ENCODE measurements at regions not wholly inside any gene's neighbourhood (a gene's known extent, or its start where the extent isn't known, plus 50 kb on each side); places are given as distances from the start of the nearest gene placed in this dataset.
"Not testable (repeated sequence)": the region's sequence is repeated elsewhere in the genome, so short reads cannot be mapped to it uniquely, and the experiment has no call there.

DNA sequence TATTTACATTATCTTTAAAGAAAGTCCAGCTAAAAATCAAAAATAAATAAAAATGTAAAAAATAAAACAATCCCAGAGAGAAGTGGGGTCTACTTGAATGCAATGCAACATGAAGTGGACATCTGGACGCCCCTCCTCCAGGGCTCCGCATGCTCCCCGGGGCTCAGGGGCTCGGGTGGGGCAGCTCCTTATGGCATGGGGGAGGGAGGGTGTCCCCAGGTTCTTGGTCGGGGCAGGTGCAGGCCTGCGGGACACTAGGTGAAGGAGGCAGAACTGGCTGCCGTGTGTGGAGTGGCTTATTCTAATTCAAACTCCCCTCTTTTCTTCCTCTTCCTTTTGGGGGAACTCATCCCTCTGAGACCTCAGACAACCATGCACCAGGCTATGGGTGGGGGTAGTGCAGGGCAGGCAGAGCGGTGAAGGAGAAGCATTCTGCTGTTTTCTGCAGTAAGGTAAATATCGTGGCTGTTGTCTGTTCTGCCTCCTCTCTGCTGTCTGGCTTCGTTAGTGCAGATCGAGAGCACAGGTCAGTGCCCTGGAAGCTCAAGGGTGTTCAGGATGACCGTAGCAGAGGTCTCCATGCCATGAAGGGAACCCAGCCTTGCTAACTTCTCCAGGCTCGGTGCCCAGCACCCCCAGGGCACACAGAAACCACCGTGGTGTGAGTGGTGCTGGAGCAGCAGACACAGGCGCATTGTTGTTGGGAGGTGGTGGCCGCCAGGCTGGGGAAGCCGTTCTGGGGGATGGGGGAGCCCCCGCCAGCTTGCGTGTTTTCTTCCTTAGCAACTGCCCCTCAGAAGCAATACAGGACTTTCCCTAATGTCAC lies 82.6 kb downstream of the TTLL2 start:
- DNase-seq (ENCODE audit: low read depth in 2 of 3, low spot score in 2 of 3): no peak

DNA sequence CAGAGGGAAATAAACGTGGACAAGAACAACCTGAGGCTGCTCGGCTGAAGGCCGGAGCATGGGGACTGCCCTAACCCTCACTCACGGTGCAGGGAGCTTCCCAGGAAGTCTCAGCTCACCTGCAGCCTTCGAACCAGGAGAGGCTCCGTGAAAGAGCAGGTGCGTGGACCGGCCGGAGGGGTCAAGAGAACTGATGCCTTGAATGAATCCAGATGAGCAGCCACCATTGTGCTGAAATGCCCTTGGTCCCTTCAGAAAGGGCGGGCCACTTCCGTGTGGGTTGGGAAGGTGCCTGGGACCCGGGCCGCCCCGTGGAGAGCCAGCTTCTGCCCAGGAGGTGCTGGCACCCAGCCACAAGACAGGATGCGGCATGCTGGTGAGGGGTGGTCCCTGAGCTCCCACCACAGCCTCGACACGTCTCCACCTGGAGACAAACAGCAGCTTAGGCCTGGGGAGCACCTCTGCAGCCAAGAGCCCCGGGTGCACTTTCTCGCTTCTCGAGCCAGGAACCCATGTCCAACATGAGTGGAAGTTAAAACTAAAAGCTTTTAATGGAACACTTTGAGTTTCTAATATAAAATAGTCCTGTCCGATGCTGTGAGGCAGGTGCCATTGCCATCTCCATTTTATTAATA lies 83.5 kb downstream of the TTLL2 start:
- no peak for DNase-seq (ENCODE audit: low read depth in 2 of 3, low spot score in 2 of 3)

DNA sequence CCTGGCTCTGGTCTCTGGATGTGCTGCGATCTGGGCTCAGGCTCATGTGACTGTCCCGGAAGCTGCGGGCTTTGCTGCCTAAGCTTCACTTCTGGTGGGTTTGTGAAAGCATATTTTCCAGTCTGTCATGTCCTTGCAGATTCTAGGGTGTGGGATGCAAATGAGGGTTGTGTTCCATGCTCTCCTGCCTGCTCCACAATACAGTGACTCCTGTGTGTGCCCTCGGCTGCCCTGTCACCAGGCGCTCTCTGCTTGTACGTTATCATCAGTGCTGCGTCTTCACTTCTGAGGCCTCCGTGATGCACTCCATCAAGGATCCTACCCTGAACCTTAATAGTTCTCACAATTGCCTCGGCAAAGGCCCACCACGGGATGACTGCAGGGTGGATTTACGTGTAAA lies 84.2 kb downstream of the TTLL2 start:
- DNase-seq (ENCODE audit: low read depth in 2 of 3, low spot score in 2 of 3): no peak

DNA sequence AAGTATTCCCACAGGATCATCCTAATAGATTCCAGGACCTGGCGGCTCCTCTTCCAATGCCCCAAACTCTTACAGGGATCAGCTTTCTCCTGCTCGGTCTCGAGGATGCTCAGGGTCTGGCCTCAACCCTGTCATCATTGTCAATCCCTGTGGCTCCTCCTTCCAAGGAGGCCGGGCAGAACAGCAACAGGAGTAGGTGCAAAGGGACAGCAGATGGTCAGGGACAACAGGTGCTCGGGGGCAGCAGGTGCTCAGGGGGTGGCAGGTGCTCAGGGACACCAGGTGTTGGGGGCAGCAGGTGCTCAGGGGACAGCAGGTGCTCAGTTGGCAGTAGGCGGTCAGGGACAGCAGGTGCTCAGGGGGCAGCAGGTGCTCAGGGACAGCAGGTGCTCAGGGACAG lies 84.8 kb downstream of the TTLL2 start:
- no peak for DNase-seq (ENCODE audit: low read depth in 2 of 3, low spot score in 2 of 3)

DNA sequence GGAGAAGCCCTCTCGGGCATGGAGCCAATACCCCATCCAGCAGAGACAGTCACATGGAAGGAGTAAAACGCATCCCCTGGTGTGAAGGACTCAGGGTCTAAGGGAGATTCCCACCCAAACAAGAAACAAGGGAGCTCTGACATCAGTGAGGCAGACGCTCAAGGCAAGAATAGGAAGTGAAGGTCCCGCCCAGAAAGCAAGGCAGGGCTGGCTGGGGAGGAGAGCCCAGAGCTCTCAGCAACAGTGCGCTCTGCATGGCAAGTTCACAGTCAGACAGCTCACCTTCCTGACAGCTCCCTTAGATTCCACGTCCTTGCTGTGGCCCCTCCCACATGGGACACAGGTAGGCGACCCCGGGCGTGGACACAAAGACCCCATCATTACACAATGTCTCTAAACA lies 85.6 kb downstream of the TTLL2 start:
- DNase-seq (ENCODE audit: low read depth in 2 of 3, low spot score in 2 of 3): no peak

DNA sequence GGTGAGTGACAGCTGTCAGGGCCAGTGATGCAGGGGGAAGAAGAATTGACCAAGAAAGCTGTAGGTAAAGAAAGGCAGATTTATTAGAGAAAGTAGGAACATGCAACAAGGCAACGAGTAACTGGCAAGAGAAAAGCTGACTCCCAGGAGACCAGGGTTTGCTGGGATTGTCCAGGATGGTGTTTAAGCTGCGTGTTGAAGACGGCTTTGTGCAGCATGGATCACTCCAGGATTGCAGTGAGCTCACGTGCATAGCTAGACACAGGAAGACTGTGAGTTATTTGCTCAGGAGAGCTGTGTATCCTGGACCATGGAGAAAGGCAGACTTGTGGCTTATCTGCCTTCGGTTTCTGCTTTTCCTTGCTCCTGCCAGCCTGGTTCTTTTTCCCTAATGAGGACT lies 87.6 kb downstream of the TTLL2 start:
- DNase-seq (ENCODE audit: low read depth in 2 of 3, low spot score in 2 of 3): no peak

DNA sequence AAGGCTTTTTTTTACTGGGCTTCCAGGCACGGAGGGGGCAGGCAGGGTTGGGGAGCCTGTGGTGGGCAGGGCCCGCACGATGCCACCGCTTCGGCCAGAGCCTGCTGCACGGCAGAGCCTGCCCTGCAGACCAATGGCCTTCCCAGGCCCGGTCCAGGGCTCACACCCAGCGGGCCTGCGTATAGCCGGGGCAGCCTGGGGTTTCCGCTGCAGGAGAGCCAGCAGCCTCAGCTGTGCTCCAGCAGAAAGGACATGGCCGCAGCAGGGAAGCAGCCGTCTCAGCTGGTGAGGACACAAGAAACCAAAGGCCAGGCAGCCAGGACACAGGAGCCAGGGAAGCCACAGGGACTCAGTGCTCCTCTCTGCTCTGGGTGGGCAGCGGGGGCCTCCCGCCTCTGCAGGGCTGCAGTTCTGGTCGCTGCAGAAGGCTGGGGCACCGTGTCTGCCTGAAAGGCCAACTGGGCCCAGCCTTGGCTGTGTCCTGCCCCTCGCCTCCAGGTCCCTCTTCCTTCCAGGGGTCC lies 90.6 kb downstream of the TTLL2 start:
- DNase-seq (ENCODE audit: low read depth in 2 of 3, low spot score in 2 of 3): no peak

DNA sequence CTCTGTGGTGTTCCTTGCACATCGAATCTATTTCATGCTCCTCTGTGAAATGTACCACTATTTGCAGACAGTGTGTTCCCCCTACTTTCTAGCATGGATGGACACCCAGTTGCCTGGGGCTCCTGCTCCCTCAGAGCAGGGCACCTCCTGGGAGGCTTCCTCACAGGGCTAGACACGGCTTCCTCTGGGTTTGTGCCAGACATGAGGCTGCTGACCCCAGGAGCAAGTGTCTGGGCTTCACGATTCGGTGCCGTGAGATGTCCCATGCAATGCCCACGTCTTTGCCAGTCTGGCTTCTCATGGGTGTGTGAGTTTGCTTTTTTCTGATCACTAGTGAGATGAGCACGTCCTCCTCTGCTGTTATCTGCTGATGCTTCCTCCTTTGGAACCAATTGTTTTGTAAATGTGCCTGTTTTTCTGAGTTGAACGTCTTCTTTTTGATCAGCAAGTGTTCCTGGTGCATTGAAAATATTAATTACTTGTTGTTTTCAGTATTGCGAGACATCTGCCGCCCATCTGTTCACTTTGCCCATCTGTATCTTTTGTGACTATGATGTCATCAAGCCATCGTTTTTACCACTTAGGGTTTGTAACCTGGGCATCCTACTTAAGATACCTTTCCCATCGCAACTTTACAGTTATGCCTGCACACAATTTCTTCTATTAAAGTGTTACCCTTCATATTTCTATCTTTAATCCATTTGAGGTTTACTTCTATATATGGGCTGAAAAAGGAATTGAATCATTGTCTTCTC lies 92.0 kb downstream of the TTLL2 start:
- DNase-seq (ENCODE audit: low read depth in 2 of 3, low spot score in 2 of 3): no peak

DNA sequence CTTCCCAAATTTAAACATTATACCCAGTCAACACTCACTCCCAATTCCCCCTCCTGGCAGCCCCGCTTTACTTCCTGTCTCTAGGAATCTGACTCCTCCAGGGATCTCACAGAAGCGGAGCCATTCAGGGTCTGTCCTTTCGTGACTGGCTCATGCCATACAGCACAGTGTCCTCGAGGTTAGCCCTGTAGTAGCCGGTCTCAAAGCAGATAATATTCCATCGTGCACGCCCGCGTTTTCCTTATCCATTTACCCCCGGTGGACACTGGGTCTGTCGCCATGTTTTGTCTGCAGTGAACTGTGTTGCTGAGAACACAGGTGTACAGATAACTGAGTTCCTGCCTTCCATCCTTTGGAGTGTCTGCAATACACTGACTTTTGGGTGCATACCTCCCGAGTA lies 95.3 kb downstream of the TTLL2 start:
- DNase-seq (ENCODE audit: low read depth in 2 of 3, low spot score in 2 of 3): no peak

DNA sequence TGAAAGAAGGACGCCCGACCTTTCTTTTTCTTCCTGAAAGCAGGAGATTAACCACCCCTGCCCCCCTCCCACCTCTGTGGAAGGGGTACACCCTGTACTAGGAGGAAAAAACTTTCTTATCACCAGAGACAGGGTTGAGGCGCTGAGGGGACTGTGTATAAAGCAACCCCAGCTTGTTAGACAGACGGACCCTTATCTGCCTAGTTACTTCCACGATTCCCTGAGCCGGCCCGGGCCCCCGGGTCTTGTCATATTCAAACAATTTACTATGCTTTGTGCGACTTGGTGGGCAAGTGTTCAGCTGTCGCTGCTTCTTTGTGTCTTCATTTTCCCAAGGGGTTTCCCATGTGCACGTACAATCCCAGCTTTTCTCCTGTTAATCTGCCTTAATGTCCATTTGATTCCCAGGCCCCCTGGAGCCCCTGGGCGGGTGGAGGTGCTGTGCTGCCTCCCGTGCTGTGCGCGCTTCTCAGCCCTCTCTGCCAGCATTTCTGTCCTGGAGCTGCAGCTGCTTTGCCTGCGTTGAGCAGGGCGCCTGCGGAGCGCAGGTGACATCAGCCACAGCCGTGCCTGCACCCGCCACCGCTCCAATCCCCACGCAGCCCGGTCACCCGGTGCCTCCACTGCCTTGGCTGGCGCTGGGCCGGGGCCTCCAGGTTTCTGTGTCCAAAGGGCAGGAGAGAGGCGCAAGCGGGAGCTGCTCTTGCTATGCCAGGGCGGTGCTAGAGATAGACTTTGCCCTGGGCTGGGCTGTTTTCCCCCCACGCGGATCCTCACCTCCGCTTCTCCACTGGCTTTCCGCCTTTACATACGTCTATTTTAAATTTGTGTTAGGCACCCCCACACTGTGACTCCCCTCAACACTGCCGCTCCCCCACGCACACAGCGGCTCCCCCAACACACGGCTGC lies 96.2 kb downstream of the TTLL2 start:
- DNase-seq (ENCODE audit: low read depth in 2 of 3, low spot score in 2 of 3): no peak

DNA sequence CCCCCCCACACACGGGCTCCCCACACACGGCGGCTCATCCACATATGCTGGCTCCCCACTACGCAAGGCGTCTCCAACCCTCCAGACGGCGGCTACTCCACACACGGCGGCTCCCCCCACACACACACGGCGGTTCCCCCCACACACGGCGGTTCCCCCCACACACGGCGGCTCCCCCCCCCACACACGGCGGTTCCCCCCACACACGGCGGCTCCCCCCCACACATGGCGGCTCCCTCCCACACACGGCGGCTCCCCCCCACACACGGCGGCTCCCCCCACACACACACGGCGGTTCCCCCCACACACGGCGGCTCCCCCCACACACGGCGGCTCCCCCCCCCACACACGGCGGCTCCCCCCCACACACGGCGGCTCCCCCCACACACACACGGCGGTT lies 97.1 kb downstream of the TTLL2 start:
- not testable (repeated sequence) for DNase-seq (ENCODE audit: low read depth in 2 of 3, low spot score in 2 of 3)

DNA sequence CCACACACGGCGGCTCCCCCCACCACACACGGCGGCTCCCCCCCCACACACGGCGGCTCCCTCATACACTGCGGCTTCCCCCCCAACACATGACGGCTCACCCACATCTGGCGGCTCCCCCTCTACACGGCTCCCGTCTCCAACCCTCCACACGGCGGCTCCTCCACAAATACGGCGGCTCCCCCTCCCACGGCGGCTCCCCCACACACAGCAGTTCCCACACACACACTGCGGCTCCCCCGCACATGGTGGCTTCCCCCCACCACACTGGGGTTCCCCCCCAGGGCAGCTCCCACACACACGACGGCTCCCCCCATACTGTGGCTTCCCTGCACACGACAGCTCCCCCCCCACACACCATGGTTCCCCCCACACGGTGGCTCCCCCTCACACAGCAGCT lies 98.0 kb downstream of the TTLL2 start:
- DNase-seq (ENCODE audit: low read depth in 2 of 3, low spot score in 2 of 3): no peak

DNA sequence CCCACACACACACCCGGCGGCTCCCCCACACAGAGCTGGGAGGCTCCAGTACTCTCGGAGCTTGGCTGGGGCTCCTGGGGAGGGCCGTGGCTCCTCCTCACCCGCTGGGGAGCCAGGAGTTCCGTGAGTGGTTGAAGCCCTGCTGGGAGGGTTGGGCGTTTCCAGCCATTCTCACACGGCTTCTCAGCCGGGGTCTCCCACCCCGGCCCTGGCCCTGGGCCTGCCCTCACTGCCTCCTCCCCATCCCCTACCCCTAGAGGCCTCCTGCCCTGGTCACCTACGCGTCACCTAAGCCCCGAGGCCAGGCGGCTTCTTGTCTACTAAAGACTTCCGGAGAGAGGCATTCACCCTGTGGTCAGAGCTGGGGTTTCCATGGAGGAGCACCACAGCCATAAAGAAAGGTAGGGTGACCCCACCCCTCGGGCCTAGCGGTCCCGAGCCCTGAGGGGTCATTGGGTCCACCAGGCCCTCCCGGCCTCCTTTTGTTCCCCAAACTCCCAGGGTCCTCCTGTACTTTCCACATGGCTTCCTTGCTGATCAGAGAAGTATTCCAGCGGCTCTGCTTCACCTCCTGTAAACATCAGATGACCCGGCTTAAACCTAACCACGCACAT lies 99.3 kb downstream of the TTLL2 start:
- DNase-seq (ENCODE audit: low read depth in 2 of 3, low spot score in 2 of 3): no peak

DNA sequence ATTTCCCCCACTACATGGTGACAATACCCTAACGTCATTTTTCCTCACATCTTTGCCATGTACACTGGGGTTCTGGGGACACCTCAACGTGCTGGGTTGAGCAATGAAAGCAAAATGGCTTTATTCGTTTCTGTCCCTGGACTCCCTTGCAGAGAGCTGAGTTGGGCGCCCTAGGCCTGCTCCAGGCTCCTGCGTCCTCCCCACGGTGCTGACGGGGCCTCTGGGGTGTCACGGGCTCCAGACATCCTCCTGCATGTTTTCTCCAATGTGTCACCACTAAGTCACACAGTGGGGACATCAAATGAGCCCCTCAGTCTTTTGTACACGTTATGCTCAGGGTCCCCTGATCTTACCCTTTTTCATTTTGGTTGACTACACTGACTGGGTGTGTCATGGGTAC lies 99.8 kb downstream of the TTLL2 start:
- no peak for DNase-seq (ENCODE audit: low read depth in 2 of 3, low spot score in 2 of 3)

DNA sequence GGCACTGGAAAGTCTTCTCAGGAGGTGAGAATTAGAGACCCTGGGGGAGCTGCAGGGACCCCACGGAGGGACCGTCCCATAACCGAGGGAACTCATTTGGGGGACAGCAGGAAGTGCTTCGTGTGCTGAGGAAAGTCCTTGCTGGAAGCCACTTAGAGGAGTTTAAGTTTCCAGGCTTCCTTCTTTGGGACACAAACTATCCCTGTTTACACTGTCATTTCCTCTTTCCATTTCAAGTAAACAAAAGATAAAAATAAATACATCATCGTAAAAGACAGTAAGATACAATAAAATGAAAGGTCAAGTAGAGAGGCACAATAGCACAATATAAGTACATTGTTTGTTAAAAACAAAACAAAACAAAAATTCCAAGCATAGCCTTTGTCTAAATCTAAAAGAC lies 101.2 kb downstream of the TTLL2 start:
- DNase-seq (ENCODE audit: low read depth in 2 of 3, low spot score in 2 of 3): no peak

DNA sequence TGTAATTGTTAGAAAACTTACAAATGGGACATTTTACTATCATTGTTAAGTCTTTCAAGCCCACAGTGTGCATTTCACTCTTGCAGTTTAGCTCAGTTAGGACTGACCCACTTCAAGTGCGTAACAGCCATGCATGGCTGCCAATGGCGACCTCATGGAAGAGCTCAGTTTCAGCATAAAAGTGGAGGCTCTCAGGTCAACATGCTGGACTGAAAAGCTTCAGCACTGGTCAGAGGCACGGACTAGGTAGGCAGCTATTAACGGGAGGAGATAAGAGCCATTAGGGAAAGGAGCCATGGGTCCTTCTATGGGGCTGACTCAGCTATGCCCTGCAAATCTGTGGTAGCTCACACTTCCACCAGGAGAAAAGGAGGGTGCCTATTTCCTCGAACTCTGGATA lies 101.8 kb downstream of the TTLL2 start:
- no peak for DNase-seq (ENCODE audit: low read depth in 2 of 3, low spot score in 2 of 3)

DNA sequence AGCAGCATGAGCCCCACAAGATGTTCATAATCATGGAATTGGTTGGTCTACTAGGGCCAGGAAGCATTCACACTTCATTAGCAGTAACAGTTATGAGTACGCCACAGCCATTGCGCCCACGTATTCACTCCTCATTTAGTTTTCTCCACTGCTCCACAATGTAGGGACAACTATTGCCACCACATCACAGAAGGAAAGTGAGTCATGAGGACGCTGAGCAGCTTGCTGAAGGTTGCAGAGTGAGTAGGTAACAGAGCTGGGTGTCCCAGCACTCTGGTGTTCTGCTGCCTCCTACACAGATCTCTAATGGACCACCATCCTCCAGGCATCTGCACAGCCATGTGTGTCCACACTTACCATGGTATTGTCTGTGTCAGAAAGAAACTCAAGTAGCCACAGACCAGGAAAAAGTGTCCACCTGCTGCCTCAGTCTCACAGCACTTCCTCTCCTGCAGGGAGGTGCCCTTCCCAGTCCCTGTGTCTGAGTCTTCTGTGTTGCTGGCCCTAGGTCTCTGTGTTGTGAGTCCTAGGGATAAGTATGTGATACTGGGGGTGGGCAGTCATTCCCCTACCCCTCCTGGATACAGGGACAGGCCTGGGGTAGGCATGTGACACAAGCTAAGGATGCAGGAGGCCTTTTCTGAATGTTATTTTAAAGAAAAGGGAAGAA lies 103.9 kb downstream of the TTLL2 start:
- DNase-seq (ENCODE audit: low read depth in 2 of 3, low spot score in 2 of 3): no peak

DNA sequence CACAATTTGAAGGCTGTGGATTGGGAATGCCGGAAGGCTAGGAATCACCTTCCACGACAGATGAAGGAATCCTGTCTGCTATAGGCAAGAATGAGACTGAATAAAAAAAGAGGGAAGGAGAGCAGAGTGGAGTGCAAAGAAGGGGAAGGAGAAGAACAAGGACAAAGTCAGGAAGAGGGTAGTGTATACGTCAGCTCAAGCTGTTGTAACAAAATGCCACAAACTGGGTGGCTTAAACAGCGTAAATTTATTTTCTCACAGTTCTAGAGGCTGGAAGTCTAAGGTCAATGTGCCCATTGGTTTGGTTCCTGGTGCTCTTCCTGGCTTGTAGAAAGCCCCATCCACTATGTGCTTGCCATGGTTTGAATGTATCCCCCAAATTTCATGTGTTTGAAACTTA lies 104.5 kb downstream of the TTLL2 start:
- no peak for DNase-seq (ENCODE audit: low read depth in 2 of 3, low spot score in 2 of 3)

DNA sequence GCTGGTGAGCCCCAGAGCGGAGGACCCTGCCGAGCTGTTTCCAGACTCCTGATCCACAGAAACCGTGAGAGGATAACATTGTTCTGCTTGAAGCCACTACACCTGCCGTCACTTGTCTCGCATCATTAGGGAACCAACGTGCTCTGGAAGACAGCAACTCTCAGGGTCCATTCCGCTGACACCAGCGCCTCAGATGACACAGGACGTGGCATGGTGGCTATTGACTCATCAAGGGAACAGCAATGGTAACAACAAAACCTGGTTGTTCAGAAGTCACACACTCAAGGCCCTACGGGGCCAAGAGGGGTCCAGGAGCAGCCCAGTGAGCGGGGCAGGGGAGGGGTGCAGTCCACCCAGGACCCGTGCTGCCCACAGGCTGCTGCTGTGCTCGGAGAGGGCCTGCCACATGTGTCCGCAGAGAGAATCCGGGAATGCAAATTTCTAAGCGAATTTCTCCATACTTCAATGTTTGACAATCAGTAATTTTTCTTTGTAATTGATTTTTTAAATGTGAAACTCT lies 110.4 kb downstream of the TTLL2 start:
- DNase-seq (ENCODE audit: low read depth in 2 of 3, low spot score in 2 of 3): no peak
